HCT116 (cell line): ENCODE measurements at regions not wholly inside any gene's neighbourhood (a gene's known extent, or its start where the extent isn't known, plus 50 kb on each side); places are given as distances from the start of the nearest gene placed in this dataset.

Source experiments
- ATAC-seq: fragments of 200-7000 bp; cut with Tn5 transposase; 2 replicates; pipeline ENCODE4 v1.9.1; 2020; ENCODE audit warnings: mild to moderate bottlenecking, moderate library complexity
- BruUV-seq: library from RNA; stranded (reverse); fragments of 400-500 nt; replicated peaks from 2 replicates; lab custom pipeline; 2021; lab: Mats Ljungman, UMichigan
- CTCF ChIA-PET: fragments of 300-600 bp; sonication (Branson Sonifier 250); formaldehyde crosslinking; loops from one replicate; lab custom pipeline; 2021; ENCODE audit warnings: antibody characterized with exemption; lab: Charles Lee
- POLR2A ChIA-PET: fragments of 300-600, 350-600 bp; sonication (Branson Sonifier 250); formaldehyde crosslinking; loops from one replicate; lab custom pipeline; 2021; ENCODE audit warnings: antibody characterized with exemption; lab: Charles Lee
- RAD21 ChIA-PET, 2 experiments: fragments of 300-600 bp; sonication (Branson Sonifier 250); formaldehyde crosslinking; loops; one replicate each; lab custom pipeline; 2023; ENCODE audit warnings: low total read pairs in 2 of 2; ENCODE audit not compliant: uncharacterized antibody in 2 of 2, unreplicated experiment in 2 of 2, low non-redundant PET in 1 of 2; lab: Charles Lee
- DNase-seq: peaks from one replicate; pipeline ENCODE4 v3.0.0-alpha.2; 2010; ENCODE audit warnings: low read depth, low spot score
- H2AFZ ChIP-seq: fragments of 200-600 bp; shearing (Covaris generic), sonication (generic); 2 replicates; pipeline ENCODE4 v1.6.1; 2017; ENCODE audit warnings: low read depth, mixed run types, mixed read lengths, antibody characterized with exemption, low read length; ENCODE audit not compliant: poor library complexity, severe bottlenecking
- H3K27ac ChIP-seq: 2 replicates; pipeline ENCODE4 v1.5.1; 2012; ENCODE audit warnings: low read depth, low read length
- H3K27me3 ChIP-seq: fragments of 200-600 bp; sonication (generic); 2 replicates; pipeline ENCODE4 v1.6.1; 2016; ENCODE audit warnings: mixed run types, low read length, mixed read lengths; ENCODE audit not compliant: insufficient read depth
- H3K36me3 ChIP-seq, 2 experiments: fragments of 200-500 bp in 1 of 2; fragments of 200-600 bp in 1 of 2; sonication (Bioruptor generic) in 1 of 2; sonication (generic) in 1 of 2; 2 replicates each; pipeline versions ENCODE4 v1.5.1 to v1.6.1; 2014 to 2016; ENCODE audit warnings: low read length in 2 of 2, inconsistent platforms in 1 of 2, mixed read lengths in 1 of 2, mixed run types in 1 of 2; ENCODE audit not compliant: insufficient read depth in 2 of 2, control insufficient read depth in 1 of 2
- H3K4me1 ChIP-seq, 2 experiments: fragments of 200-600 bp in 1 of 2; sonication (generic) in 1 of 2; 2 replicates each; pipeline versions ENCODE4 v1.5.1 to v1.6.1; 2012 to 2017; ENCODE audit warnings: low read length in 2 of 2, inconsistent platforms in 1 of 2, mild to moderate bottlenecking in 1 of 2, mixed read lengths in 1 of 2, mixed run types in 1 of 2, moderate library complexity in 1 of 2; ENCODE audit not compliant: insufficient read depth in 2 of 2, control insufficient read depth in 1 of 2
- H3K4me2 ChIP-seq: fragments of 200-600 bp; sonication (generic); 2 replicates; pipeline ENCODE4 v1.6.1; 2017; ENCODE audit warnings: mixed run types, low read length, mixed read lengths
- H3K4me3 ChIP-seq, 2 experiments: fragments of 200-600 bp in 1 of 2; sonication (generic) in 1 of 2; replicated peaks in 1 of 2; 2 replicates each; pipeline ENCODE4 v1.5.1; 2011 to 2016; ENCODE audit warnings: low read length in 2 of 2, control low read depth in 1 of 2, low read depth in 1 of 2, mild to moderate bottlenecking in 1 of 2, mixed read lengths in 1 of 2, mixed run types in 1 of 2
- H3K79me2 ChIP-seq: fragments of 200-600 bp; sonication (generic); 2 replicates; pipeline ENCODE4 v1.6.1; 2017; ENCODE audit warnings: mild to moderate bottlenecking, mixed run types, low read length, moderate library complexity, mixed read lengths; ENCODE audit not compliant: insufficient read depth
- H3K9ac ChIP-seq: fragments of 200-600 bp; sonication (generic); 2 replicates; pipeline ENCODE4 v1.6.1; 2016; ENCODE audit warnings: low read length, mixed read lengths
- H3K9me2 ChIP-seq: fragments of 200-600 bp; sonication (generic), shearing (Covaris generic); 2 replicates; pipeline ENCODE4 v1.6.1; 2017; ENCODE audit warnings: mixed run types, mild to moderate bottlenecking, moderate library complexity; ENCODE audit not compliant: insufficient read depth
- H3K9me3 ChIP-seq, 2 experiments: fragments of 200-500 bp in 1 of 2; fragments of 200-600 bp in 1 of 2; sonication (Bioruptor generic) in 1 of 2; sonication (generic) in 1 of 2; 2 replicates each; pipeline ENCODE4 v1.6.1; 2014 to 2017; ENCODE audit warnings: low read length in 2 of 2, mixed read lengths in 2 of 2, inconsistent platforms in 1 of 2, low read depth in 1 of 2, mild to moderate bottlenecking in 1 of 2, mixed run types in 1 of 2, moderate library complexity in 1 of 2; ENCODE audit not compliant: control insufficient read depth in 1 of 2, insufficient read depth in 1 of 2
- H4K20me1 ChIP-seq: fragments of 200-600 bp; sonication (generic), shearing (Covaris generic); 2 replicates; pipeline ENCODE4 v1.6.1; 2017; ENCODE audit warnings: mixed run types, mild to moderate bottlenecking, moderate library complexity; ENCODE audit not compliant: insufficient read depth
- ATF3 ChIP-seq: IDR thresholded peaks from 2 replicates; pipeline ENCODE4 v1.6.1; 2012
- CBX3 ChIP-seq: IDR thresholded peaks from 2 replicates; pipeline ENCODE4 v1.6.1; 2012; ENCODE audit warnings: low read depth
- ELF1 ChIP-seq: IDR thresholded peaks from 2 replicates; pipeline ENCODE4 v1.6.1; 2012; ENCODE audit warnings: low read depth, borderline replicate concordance
- EZH2phosphoT487 ChIP-seq: fragments of 200-600 bp; IDR thresholded peaks from 2 replicates; pipeline ENCODE4 v1.6.1; 2018; ENCODE audit warnings: antibody characterized with exemption, borderline replicate concordance
- FOSL1 ChIP-seq: IDR thresholded peaks from 2 replicates; pipeline ENCODE4 v1.6.1; 2012; ENCODE audit warnings: low read depth
- POLR2A ChIP-seq: IDR thresholded peaks from 2 replicates; pipeline ENCODE4 v1.7.0; 2011; ENCODE audit warnings: borderline replicate concordance; ENCODE audit not compliant: insufficient read depth, insufficient read length; ENCODE audit errors: extremely low read depth
- POLR2AphosphoS5 ChIP-seq: IDR thresholded peaks from 2 replicates; pipeline ENCODE4 v1.6.1; 2011; ENCODE audit warnings: mild to moderate bottlenecking, low read depth, low read length, moderate library complexity
- REST ChIP-seq: IDR thresholded peaks from 2 replicates; pipeline ENCODE4 v1.6.1; 2012; ENCODE audit warnings: low read depth
- SIN3A ChIP-seq: IDR thresholded peaks from 2 replicates; pipeline ENCODE4 v1.6.1; 2012; ENCODE audit warnings: low read depth
- SP1 ChIP-seq: IDR thresholded peaks from 2 replicates; pipeline ENCODE4 v1.6.1; 2012; ENCODE audit warnings: low read depth
- TCF7L2 ChIP-seq: IDR thresholded peaks from 2 replicates; pipeline ENCODE4 v1.7.0; 2011; ENCODE audit warnings: borderline replicate concordance, inconsistent platforms; ENCODE audit not compliant: insufficient read depth, insufficient read length; ENCODE audit errors: extremely low read depth
- YY1 ChIP-seq: IDR thresholded peaks from 2 replicates; pipeline ENCODE4 v1.6.1; 2011; ENCODE audit warnings: low read length, low read depth, moderate library complexity, mild to moderate bottlenecking; ENCODE audit not compliant: insufficient replicate concordance; ENCODE audit errors: extremely low read depth
- ZFX ChIP-seq: fragments of 450-650 bp; IDR thresholded peaks from 2 replicates; pipeline ENCODE4 v1.6.1; 2017
- ZNF274 ChIP-seq: fragments of 200-500 bp; sonication (Bioruptor generic); IDR thresholded peaks from 2 replicates; pipeline ENCODE4 v1.6.1; 2014; ENCODE audit warnings: mild to moderate bottlenecking, low read depth, low read length, inconsistent platforms
- intact Hi-C: fragments of 100-400 bp; cut with micrococcal nuclease; formaldehyde crosslinking; loops from 2 replicates; pipeline ENCODE4 v1.10.0; 2022
- TF ChIP-seq, protein P1 (sequence below): IDR thresholded peaks from 2 replicates; pipeline ENCODE4 v1.6.1; 2011; ENCODE audit warnings: mild to moderate bottlenecking, low read length, moderate library complexity; ENCODE audit not compliant: insufficient replicate concordance; ENCODE audit errors: extremely low read depth

DNA sequence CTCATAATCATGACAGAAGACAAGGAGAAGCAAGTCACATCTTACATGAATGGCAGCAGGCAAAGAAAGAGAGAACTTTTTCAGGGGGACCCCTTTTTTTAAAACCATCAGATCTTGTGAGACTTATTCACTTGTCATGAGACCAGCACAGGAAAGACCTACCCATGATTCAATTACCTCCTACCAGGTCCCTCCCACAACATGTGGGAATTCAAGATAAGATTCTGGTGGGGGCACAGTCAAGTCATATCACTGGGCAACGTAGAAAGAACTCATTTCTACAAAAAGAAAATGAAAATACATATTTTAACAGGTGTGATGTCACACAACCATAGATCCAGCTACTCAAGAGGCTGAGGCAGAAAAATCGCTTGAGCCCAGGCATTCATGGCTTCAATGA, 304.1 kb downstream of the IPMK start (continued):
- no peak for TF ChIP-seq REST
- no peak for TF ChIP-seq ZFX
- no peak for TF ChIP-seq EZH2phosphoT487
- TF ChIP-seq ELF1, result no peak
- no peak for TF ChIP-seq ZNF274
- no peak for TF ChIP-seq TCF7L2
- TF ChIP-seq POLR2A, result no peak
- TF ChIP-seq POLR2AphosphoS5, result no peak

DNA sequence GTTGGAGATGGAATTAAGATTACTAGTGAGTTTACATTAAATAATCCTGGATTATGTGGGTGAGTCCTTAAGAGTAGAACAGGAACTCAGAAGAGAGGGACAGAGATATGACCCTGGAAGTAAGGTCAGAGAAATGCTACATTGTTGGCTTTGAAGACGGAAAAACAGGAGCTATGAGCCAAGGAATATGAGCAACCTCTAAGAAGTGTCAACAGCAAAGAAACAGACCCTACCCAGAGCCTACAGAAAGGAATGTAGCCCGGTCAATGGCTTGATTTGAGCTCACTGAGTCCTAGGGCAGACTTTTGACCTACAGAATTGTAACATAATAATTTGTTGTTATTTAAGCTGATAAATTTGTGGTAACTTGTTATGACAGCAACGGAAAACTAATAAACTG, 304.9 kb downstream of the IPMK start:
- ChIA-PET RAD21 (no interaction called here), CTCF (no interaction called here), POLR2A (no interaction called here)
- H2AFZ ChIP-seq, result no peak overlapping the region
- no peak overlapping the region for H3K4me3 ChIP-seq
- DNase-seq (no peak), ATAC-seq (no peak)
- H3K9me3 ChIP-seq, result no peaks in the 10 kb centered on the region
- no peaks in the 10 kb centered on the region for H3K4me1 ChIP-seq
- intact Hi-C loops, result no loop called here
- no TSS peak for BruUV-seq
- H3K36me3 ChIP-seq, result no peaks in the 10 kb centered on the region
- H4K20me1 ChIP-seq, result no peaks in the 10 kb centered on the region
- H3K9me2 ChIP-seq, result no peaks in the 10 kb centered on the region
- H3K9ac ChIP-seq, result no peak overlapping the region
- no peak overlapping the region for H3K27ac ChIP-seq
- H3K27me3 ChIP-seq, result no peaks in the 10 kb centered on the region
- no peak overlapping the region for H3K4me2 ChIP-seq
- H3K79me2 ChIP-seq, result no peaks in the 10 kb centered on the region
- TF ChIP-seq ZFX, result no peak
- no peak for TF ChIP-seq SIN3A
- TF ChIP-seq, protein P1, sequence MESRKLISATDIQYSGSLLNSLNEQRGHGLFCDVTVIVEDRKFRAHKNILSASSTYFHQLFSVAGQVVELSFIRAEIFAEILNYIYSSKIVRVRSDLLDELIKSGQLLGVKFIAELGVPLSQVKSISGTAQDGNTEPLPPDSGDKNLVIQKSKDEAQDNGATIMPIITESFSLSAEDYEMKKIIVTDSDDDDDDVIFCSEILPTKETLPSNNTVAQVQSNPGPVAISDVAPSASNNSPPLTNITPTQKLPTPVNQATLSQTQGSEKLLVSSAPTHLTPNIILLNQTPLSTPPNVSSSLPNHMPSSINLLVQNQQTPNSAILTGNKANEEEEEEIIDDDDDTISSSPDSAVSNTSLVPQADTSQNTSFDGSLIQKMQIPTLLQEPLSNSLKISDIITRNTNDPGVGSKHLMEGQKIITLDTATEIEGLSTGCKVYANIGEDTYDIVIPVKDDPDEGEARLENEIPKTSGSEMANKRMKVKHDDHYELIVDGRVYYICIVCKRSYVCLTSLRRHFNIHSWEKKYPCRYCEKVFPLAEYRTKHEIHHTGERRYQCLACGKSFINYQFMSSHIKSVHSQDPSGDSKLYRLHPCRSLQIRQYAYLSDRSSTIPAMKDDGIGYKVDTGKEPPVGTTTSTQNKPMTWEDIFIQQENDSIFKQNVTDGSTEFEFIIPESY, result no peak
- no peak for TF ChIP-seq REST
- TF ChIP-seq FOSL1, result no peak
- no peak for TF ChIP-seq SP1
- TF ChIP-seq ATF3, result no peak
- TF ChIP-seq ELF1, result no peak
- no peak for TF ChIP-seq YY1
- no peak for TF ChIP-seq POLR2A
- TF ChIP-seq CBX3, result no peak
- TF ChIP-seq EZH2phosphoT487, result no peak
